ENCODE measurements at regions not wholly inside any gene's neighbourhood (a gene's known extent, or its start where the extent isn't known, plus 50 kb on each side); places are given as distances from the start of the nearest gene placed in this dataset.
"Not testable (repeated sequence)": the region's sequence is repeated elsewhere in the genome, so short reads cannot be mapped to it uniquely, and the experiment has no call there.

- H3K9me3 ChIP-seq (ENCODE audit: control insufficient read depth, low read depth, low read length): no peaks in the 10 kb centered on the region
- H3K27me3 ChIP-seq (ENCODE audit: control insufficient read depth, insufficient read depth, low read length): no peaks in the 10 kb centered on the region
- no peak overlapping the region for H3K9ac ChIP-seq (ENCODE audit: low read length)
- H3K4me1 ChIP-seq (ENCODE audit: control insufficient read depth, low read depth, low read length): no peaks in the 10 kb centered on the region
- no peak overlapping the region for H3K4me3 ChIP-seq (ENCODE audit: low read length)
- no peak overlapping the region for H3K27ac ChIP-seq (ENCODE audit: low read length)
- H3K36me3 ChIP-seq (ENCODE audit: control insufficient read depth, low read depth, low read length): no peaks in the 10 kb centered on the region
Observed at GRCh38 chr14:89531661-89532335, 114.8 kb upstream of the FOXN3 start.

DNA sequence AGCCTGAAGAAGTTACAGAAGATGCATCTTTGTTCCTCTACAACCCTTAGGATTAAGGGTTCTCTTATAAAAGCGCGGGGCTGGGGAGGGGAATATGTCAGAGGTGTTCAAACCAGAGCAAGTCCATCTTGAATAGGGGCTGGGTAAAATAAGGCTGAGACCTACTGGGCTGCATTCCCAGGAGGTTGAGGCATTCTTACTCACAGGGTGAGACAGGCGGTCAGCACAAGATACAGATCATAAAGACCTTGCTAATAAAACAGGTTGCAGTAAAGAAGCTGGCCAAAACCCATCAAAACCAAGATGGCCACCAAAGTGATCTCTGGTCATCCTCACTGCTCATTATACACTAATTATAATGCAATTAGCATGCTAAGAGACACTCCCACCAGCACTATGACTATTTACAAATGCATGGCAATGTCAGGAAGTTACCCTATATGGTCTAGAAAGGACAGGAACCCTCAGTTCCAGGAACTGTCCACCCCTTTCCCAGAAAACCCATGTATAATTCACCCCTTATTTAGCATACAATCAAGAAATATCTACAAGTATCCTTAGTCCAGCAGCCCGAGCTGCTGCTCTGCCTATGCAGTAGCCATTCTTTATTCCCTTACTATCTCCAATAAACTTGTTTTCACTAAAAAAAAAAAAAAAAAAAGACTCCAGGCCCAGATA lies 108.1 kb upstream of the FOXN3 start:
- no peak overlapping the region for H3K9ac ChIP-seq (ENCODE audit: low read length)
- no peaks in the 10 kb centered on the region for H3K27me3 ChIP-seq (ENCODE audit: control insufficient read depth, insufficient read depth, low read length)
- no peak overlapping the region for H3K4me3 ChIP-seq (ENCODE audit: low read length)
- H3K36me3 ChIP-seq (ENCODE audit: control insufficient read depth, low read depth, low read length): no peaks in the 10 kb centered on the region
- H3K9me3 ChIP-seq (ENCODE audit: control insufficient read depth, low read depth, low read length): no peaks in the 10 kb centered on the region
- H3K27ac ChIP-seq (ENCODE audit: low read length): no peak overlapping the region
- no peaks in the 10 kb centered on the region for H3K4me1 ChIP-seq (ENCODE audit: control insufficient read depth, low read depth, low read length)

DNA sequence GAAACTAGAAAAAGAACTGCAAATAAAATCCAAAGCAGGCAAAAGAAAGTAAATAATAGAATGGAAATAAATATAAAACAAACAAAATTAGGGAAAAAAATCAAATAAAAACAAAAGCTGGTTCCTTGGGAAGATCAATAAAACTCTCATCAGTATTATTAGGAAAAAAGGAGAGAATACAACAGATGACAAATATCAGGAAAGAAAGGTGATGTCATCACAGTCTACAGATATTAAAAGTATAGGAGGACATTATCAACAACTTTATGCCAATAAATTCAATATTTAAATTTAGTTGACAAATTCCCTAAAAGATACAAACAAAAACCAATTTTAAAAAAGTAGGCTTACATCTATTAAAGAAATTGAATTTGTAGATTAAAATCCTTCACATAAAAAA lies 107.4 kb upstream of the FOXN3 start:
- H3K27me3 ChIP-seq (ENCODE audit: control insufficient read depth, insufficient read depth, low read length): no peaks in the 10 kb centered on the region
- H3K4me1 ChIP-seq (ENCODE audit: control insufficient read depth, low read depth, low read length): no peaks in the 10 kb centered on the region
- H3K27ac ChIP-seq (ENCODE audit: low read length): no peak overlapping the region
- H3K9ac ChIP-seq (ENCODE audit: low read length): no peak overlapping the region
- H3K36me3 ChIP-seq (ENCODE audit: control insufficient read depth, low read depth, low read length): no peaks in the 10 kb centered on the region
- H3K4me3 ChIP-seq (ENCODE audit: low read length): no peak overlapping the region
- H3K9me3 ChIP-seq (ENCODE audit: control insufficient read depth, low read depth, low read length): no peaks in the 10 kb centered on the region

DNA sequence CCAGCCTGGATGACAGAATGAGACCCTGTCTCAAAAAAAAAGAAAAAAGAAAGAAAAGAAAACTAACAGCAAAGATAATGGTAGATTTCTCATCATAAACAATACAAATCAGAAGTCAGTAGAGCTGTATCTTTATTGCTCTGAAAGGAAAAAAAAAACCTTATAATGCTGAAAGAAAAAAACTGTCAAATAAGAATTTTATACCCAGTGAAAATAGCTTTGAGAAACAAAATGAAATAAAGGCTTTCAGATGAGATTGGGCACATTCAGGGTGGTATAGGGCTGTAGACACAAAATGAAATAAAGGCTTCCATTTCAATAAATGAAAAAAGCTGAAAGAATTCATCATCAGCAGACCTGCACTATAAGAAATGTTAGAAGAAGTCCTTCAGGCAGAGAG lies 105.0 kb upstream of the FOXN3 start:
- H3K27ac ChIP-seq (ENCODE audit: low read length): no peak overlapping the region
- no peak overlapping the region for H3K9ac ChIP-seq (ENCODE audit: low read length)
- H3K36me3 ChIP-seq (ENCODE audit: control insufficient read depth, low read depth, low read length): no peaks in the 10 kb centered on the region
- no peaks in the 10 kb centered on the region for H3K27me3 ChIP-seq (ENCODE audit: control insufficient read depth, insufficient read depth, low read length)
- no peaks in the 10 kb centered on the region for H3K4me1 ChIP-seq (ENCODE audit: control insufficient read depth, low read depth, low read length)
- no peak overlapping the region for H3K4me3 ChIP-seq (ENCODE audit: low read length)
- no peaks in the 10 kb centered on the region for H3K9me3 ChIP-seq (ENCODE audit: control insufficient read depth, low read depth, low read length)

DNA sequence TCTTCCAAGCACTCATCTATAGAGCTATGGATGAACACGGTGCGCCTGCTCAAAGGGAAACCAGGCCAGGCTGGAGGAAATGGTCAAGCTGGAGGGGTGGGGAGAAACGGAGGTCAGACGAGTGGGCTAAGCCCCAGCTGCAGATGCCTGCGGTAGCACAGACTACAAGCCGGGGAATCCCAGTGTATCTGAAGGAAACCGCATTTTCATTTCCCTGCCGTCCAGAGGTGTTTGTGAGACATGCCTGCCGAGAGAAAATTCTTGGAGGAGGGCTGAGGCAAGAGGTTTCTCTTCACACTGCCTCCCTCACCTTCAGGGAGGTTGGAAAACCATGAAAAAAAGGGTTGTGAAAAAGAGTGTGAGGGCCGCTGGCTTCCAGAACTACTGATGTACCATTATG lies 102.0 kb upstream of the FOXN3 start:
- Histone ChIP-seq H3K4me1 (ENCODE audit: control insufficient read depth, low read depth, low read length) (no peaks in the 10 kb centered on the region), H3K27me3 (ENCODE audit: control insufficient read depth, insufficient read depth, low read length) (no peaks in the 10 kb centered on the region), H3K4me3 (ENCODE audit: low read length) (no peak overlapping the region), H3K27ac (ENCODE audit: low read length) (no peak overlapping the region), H3K9me3 (ENCODE audit: control insufficient read depth, low read depth, low read length) (no peaks in the 10 kb centered on the region), H3K9ac (ENCODE audit: low read length) (no peak overlapping the region), H3K36me3 (ENCODE audit: control insufficient read depth, low read depth, low read length) (no peaks in the 10 kb centered on the region)

DNA sequence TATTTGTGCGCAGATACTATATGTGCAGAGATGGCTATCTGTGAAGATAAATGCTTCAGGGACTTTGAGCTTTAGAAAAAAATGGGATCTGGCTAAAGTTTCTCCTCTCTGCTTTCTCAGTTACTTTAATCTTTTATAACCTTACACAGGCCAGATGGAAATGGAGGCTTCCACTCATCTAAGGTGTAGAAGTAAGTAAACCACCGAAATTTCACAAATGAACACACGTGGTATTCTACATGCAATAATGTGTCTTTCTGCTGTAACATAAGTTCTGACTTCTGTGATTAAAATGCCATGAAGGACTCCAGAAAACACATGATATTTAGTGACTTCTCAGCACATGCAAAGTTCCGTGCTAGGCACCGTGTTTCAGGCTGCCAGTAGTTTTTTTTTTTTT lies 99.1 kb upstream of the FOXN3 start:
- H3K9me3 ChIP-seq (ENCODE audit: control insufficient read depth, low read depth, low read length): no peaks in the 10 kb centered on the region
- H3K27me3 ChIP-seq (ENCODE audit: control insufficient read depth, insufficient read depth, low read length): no peaks in the 10 kb centered on the region
- no peak overlapping the region for H3K9ac ChIP-seq (ENCODE audit: low read length)
- no peaks in the 10 kb centered on the region for H3K4me1 ChIP-seq (ENCODE audit: control insufficient read depth, low read depth, low read length)
- H3K27ac ChIP-seq (ENCODE audit: low read length): no peak overlapping the region
- no peaks in the 10 kb centered on the region for H3K36me3 ChIP-seq (ENCODE audit: control insufficient read depth, low read depth, low read length)
- H3K4me3 ChIP-seq (ENCODE audit: low read length): no peak overlapping the region

DNA sequence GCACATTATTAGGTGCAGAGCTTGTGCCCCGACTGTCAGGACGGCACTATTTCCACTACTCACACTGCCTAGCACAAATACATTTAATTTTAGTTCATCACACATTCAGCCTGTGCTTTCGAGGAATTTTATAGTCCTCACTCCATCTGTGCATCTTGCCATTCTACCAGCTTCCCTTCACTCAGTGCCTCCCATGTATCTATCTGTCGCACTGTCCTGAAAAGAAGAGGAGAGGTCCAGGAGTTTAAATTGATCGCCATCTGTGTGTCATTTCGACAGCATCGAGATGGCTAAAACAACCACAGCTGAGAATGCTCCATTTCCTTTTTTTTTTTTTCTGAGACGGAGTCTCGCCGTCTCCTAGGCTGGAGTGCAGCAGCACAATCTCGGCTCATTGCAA lies 97.6 kb upstream of the FOXN3 start:
- Histone ChIP-seq H3K27me3 (ENCODE audit: control insufficient read depth, insufficient read depth, low read length) (no peaks in the 10 kb centered on the region), H3K36me3 (ENCODE audit: control insufficient read depth, low read depth, low read length) (no peaks in the 10 kb centered on the region), H3K27ac (ENCODE audit: low read length) (no peak overlapping the region), H3K9me3 (ENCODE audit: control insufficient read depth, low read depth, low read length) (no peaks in the 10 kb centered on the region), H3K9ac (ENCODE audit: low read length) (no peak overlapping the region), H3K4me3 (ENCODE audit: low read length) (no peak overlapping the region), H3K4me1 (ENCODE audit: control insufficient read depth, low read depth, low read length) (peaks cover 4% of the 10 kb centered on the region)

- H3K27me3 ChIP-seq (ENCODE audit: control insufficient read depth, insufficient read depth, low read length): no peaks in the 10 kb centered on the region
- H3K4me3 ChIP-seq (ENCODE audit: low read length): no peak overlapping the region
- H3K9me3 ChIP-seq (ENCODE audit: control insufficient read depth, low read depth, low read length): no peaks in the 10 kb centered on the region
- H3K9ac ChIP-seq (ENCODE audit: low read length): no peak overlapping the region
- no peaks in the 10 kb centered on the region for H3K36me3 ChIP-seq (ENCODE audit: control insufficient read depth, low read depth, low read length)
- H3K27ac ChIP-seq (ENCODE audit: low read length): no peak overlapping the region
- peaks cover 4% of the 10 kb centered on the region for H3K4me1 ChIP-seq (ENCODE audit: control insufficient read depth, low read depth, low read length)
Observed at GRCh38 chr14:89509891-89510290, 92.9 kb upstream of the FOXN3 start.

GRCh38 chr14:89508863-89509262 lies 91.8 kb upstream of the FOXN3 start:
- Histone ChIP-seq H3K4me1 (ENCODE audit: control insufficient read depth, low read depth, low read length) (peaks cover 4% of the 10 kb centered on the region), H3K27me3 (ENCODE audit: control insufficient read depth, insufficient read depth, low read length) (no peaks in the 10 kb centered on the region), H3K9me3 (ENCODE audit: control insufficient read depth, low read depth, low read length) (no peaks in the 10 kb centered on the region), H3K36me3 (ENCODE audit: control insufficient read depth, low read depth, low read length) (no peaks in the 10 kb centered on the region), H3K4me3 (ENCODE audit: low read length) (no peak overlapping the region), H3K27ac (ENCODE audit: low read length) (no peak overlapping the region), H3K9ac (ENCODE audit: low read length) (no peak overlapping the region)

GRCh38 chr14:89507926-89508460 lies 91.0 kb upstream of the FOXN3 start:
- Histone ChIP-seq H3K4me3 (ENCODE audit: low read length) (no peak overlapping the region), H3K36me3 (ENCODE audit: control insufficient read depth, low read depth, low read length) (no peaks in the 10 kb centered on the region), H3K9me3 (ENCODE audit: control insufficient read depth, low read depth, low read length) (no peaks in the 10 kb centered on the region), H3K9ac (ENCODE audit: low read length) (no peak overlapping the region), H3K27me3 (ENCODE audit: control insufficient read depth, insufficient read depth, low read length) (no peaks in the 10 kb centered on the region), H3K27ac (ENCODE audit: low read length) (no peak overlapping the region), H3K4me1 (ENCODE audit: control insufficient read depth, low read depth, low read length) (peaks cover 4% of the 10 kb centered on the region)

DNA sequence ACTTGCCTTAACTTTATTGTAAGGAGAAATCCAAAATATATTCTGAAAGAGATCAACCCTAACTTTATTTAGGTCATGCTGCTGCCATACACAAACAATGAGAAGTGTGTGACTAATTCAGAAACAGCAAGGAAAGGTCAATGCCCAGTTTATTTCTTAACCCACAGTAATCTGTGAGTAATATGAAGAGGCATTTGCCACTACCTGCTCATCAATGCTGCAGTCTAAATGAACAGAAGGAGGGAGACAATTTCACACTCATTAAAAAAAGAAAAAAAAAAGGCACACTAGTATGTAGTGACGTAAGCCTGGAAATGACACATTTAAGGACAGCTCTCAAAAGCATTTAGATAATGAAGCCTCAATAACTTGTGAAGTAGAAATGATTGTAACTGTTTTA lies 90.5 kb upstream of the FOXN3 start:
- Histone ChIP-seq H3K27me3 (ENCODE audit: control insufficient read depth, insufficient read depth, low read length) (no peaks in the 10 kb centered on the region), H3K9ac (ENCODE audit: low read length) (no peak overlapping the region), H3K36me3 (ENCODE audit: control insufficient read depth, low read depth, low read length) (no peaks in the 10 kb centered on the region), H3K9me3 (ENCODE audit: control insufficient read depth, low read depth, low read length) (no peaks in the 10 kb centered on the region), H3K4me3 (ENCODE audit: low read length) (no peak overlapping the region), H3K27ac (ENCODE audit: low read length) (no peak overlapping the region), H3K4me1 (ENCODE audit: control insufficient read depth, low read depth, low read length) (peaks cover 4% of the 10 kb centered on the region)

DNA sequence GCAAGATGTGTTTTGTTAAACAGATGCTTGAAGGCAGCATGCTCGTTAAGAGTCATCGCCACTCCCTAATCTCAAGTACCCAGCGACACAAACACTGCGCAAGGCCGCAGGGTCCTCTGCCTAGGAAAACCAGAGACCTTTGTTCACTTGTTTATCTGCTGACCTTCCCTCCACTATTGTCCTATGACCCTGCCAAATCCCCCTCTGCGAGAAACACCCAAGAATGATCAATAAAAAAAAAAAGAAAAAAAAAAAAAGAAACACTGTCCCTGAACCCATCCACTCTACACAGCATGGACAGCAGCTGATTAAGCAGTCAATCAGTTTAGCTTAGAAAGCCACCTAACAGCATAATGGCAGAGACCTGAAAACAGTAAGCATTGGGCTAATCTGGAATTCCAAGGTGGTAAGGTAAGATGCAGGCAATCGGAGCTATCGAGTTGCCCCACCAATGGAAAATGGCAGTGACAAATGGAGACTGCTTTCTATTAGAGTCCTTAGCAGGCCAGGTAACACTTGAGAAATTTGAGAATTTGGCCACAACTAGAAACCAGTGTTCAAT lies 89.9 kb upstream of the FOXN3 start:
- H3K9ac ChIP-seq (ENCODE audit: low read length); H3K4me3 ChIP-seq (ENCODE audit: low read length); H3K27ac ChIP-seq (ENCODE audit: low read length); H3K4me1 ChIP-seq (ENCODE audit: control insufficient read depth, low read depth, low read length); H3K9me3 ChIP-seq (ENCODE audit: control insufficient read depth, low read depth, low read length); H3K36me3 ChIP-seq (ENCODE audit: control insufficient read depth, low read depth, low read length); H3K27me3 ChIP-seq (ENCODE audit: control insufficient read depth, insufficient read depth, low read length): not testable (repeated sequence)
